ENCODE measurements at regions not wholly inside any gene's neighbourhood (a gene's known extent, or its start where the extent isn't known, plus 50 kb on each side); places are given as distances from the start of the nearest gene placed in this dataset.

- DNase-seq (ENCODE audit: low read depth, low spot score) (no peak), FAIRE-seq (no peak)
- Histone ChIP-seq H3K9ac (ENCODE audit: control insufficient read depth, extremely low read depth, insufficient read depth, low read length) (no peak overlapping the region), H2AFZ (ENCODE audit: control insufficient read depth, low read length) (no peak overlapping the region), H3K4me1 (ENCODE audit: control insufficient read depth, extremely low read depth, insufficient read depth, low read length) (peaks cover 5% of the 10 kb centered on the region), H3K27me3 (ENCODE audit: control insufficient read depth, extremely low read depth, insufficient read depth, low read length) (no peaks in the 10 kb centered on the region), H3K27ac (ENCODE audit: control insufficient read depth, insufficient read depth, low read length) (no peak overlapping the region), H3K36me3 (ENCODE audit: control insufficient read depth in 2 of 2, extremely low read depth in 1 of 2, insufficient read depth in 2 of 2, low read length in 2 of 2) (no peaks in the 10 kb centered on the region), H3K9me3 (ENCODE audit: control insufficient read depth, low read depth, low read length) (no peaks in the 10 kb centered on the region), H3K79me2 (ENCODE audit: control insufficient read depth, insufficient read depth, low read length) (no peaks in the 10 kb centered on the region), H3K9me1 (ENCODE audit: control insufficient read depth, extremely low read depth, insufficient read depth, low read length) (no peaks in the 10 kb centered on the region), H3K4me2 (ENCODE audit: control insufficient read depth, extremely low read depth, insufficient read depth, low read depth, low read length) (no peak overlapping the region), H3K4me3 (ENCODE audit: control insufficient read depth in 2 of 3, extremely low read depth in 1 of 3, insufficient read depth in 2 of 3, low read depth in 1 of 3, low read length in 3 of 3) (no peak overlapping the region), H4K20me1 (ENCODE audit: control insufficient read depth, extremely low read depth, insufficient read depth, low read length) (no peaks in the 10 kb centered on the region)
- dilution Hi-C loops (cut with MboI; ENCODE audit: extremely low pct_ligation_motif_present, low sequenced_read_pairs): no loop called here
- TF ChIP-seq EZH2 (IDR thresholded peaks at IDR 0.05; ENCODE audit: low read length) (no peak), CTCF (optimal IDR thresholded peaks at IDR 0.05 in 1 of 3, IDR thresholded peaks at IDR 0.05 in 1 of 3, conservative IDR thresholded peaks at IDR 0.05 in 1 of 3; ENCODE audit: extremely low read depth in 1 of 3, insufficient read depth in 2 of 3, low read length in 3 of 3) (no peak)
Observed at GRCh38 chr1:198436276-198436675, 104.2 kb downstream of the ATP6V1G3 start.

- peak; percentile 5 for FAIRE-seq
- no peak for DNase-seq (ENCODE audit: low read depth, low spot score)
- dilution Hi-C loops (cut with MboI; ENCODE audit: extremely low pct_ligation_motif_present, low sequenced_read_pairs): no loop called here
Observed at GRCh38 chr1:198435056-198435455, 105.4 kb downstream of the ATP6V1G3 start.

More at GRCh38 chr1:198435056-198435455, 105.4 kb downstream of the ATP6V1G3 start:
- Histone ChIP-seq H3K9ac (ENCODE audit: control insufficient read depth, extremely low read depth, insufficient read depth, low read length) (no peak overlapping the region), H3K9me3 (ENCODE audit: control insufficient read depth, low read depth, low read length) (no peaks in the 10 kb centered on the region), H3K27me3 (ENCODE audit: control insufficient read depth, extremely low read depth, insufficient read depth, low read length) (no peaks in the 10 kb centered on the region), H3K9me1 (ENCODE audit: control insufficient read depth, extremely low read depth, insufficient read depth, low read length) (no peaks in the 10 kb centered on the region), H3K4me3 (ENCODE audit: control insufficient read depth in 2 of 3, extremely low read depth in 1 of 3, insufficient read depth in 2 of 3, low read depth in 1 of 3, low read length in 3 of 3) (no peak overlapping the region), H3K27ac (ENCODE audit: control insufficient read depth, insufficient read depth, low read length) (no peak overlapping the region), H2AFZ (ENCODE audit: control insufficient read depth, low read length) (no peak overlapping the region), H3K79me2 (ENCODE audit: control insufficient read depth, insufficient read depth, low read length) (no peaks in the 10 kb centered on the region), H3K4me2 (ENCODE audit: control insufficient read depth, extremely low read depth, insufficient read depth, low read depth, low read length) (no peak overlapping the region), H3K4me1 (ENCODE audit: control insufficient read depth, extremely low read depth, insufficient read depth, low read length) (peaks cover 5% of the 10 kb centered on the region), H3K36me3 (ENCODE audit: control insufficient read depth in 2 of 2, extremely low read depth in 1 of 2, insufficient read depth in 2 of 2, low read length in 2 of 2) (no peaks in the 10 kb centered on the region), H4K20me1 (ENCODE audit: control insufficient read depth, extremely low read depth, insufficient read depth, low read length) (no peaks in the 10 kb centered on the region)
- TF ChIP-seq CTCF (optimal IDR thresholded peaks at IDR 0.05 in 1 of 3, IDR thresholded peaks at IDR 0.05 in 1 of 3, conservative IDR thresholded peaks at IDR 0.05 in 1 of 3; ENCODE audit: extremely low read depth in 1 of 3, insufficient read depth in 2 of 3, low read length in 3 of 3) (no peak), EZH2 (IDR thresholded peaks at IDR 0.05; ENCODE audit: low read length) (no peak)
